Suprapubic skin (tissue), 4 donors: ENCODE measurements at regions not wholly inside any gene's neighbourhood (a gene's known extent, or its start where the extent isn't known, plus 50 kb on each side); places are given as distances from the start of the nearest gene placed in this dataset.

Experiments used
- DNase-seq, 2 donors: peaks; one replicate each; pipeline ENCODE4 v3.0.0-alpha.2; 2019; ENCODE audit warnings: low spot score in 2 of 2
- H3K27ac ChIP-seq: fragments of 200-600 bp; sonication (generic); one replicate; pipeline ENCODE4 v1.5.1; 2019
- H3K27me3 ChIP-seq: fragments of 200-600 bp; sonication (generic); one replicate; pipeline ENCODE4 v1.5.1; 2019
- H3K36me3 ChIP-seq: fragments of 200-600 bp; sonication (generic); one replicate; pipeline ENCODE4 v1.5.1; 2019
- H3K4me1 ChIP-seq: fragments of 200-600 bp; sonication (generic); one replicate; pipeline ENCODE4 v1.5.1; 2019
- H3K4me3 ChIP-seq: fragments of 200-600 bp; sonication (generic); one replicate; pipeline ENCODE4 v1.5.1; 2019; ENCODE audit warnings: mild to moderate bottlenecking
- H3K9me3 ChIP-seq: fragments of 200-600 bp; sonication (generic); one replicate; pipeline ENCODE4 v1.5.1; 2019
- EP300 ChIP-seq: sonication (generic); formaldehyde crosslinking; IDR thresholded peaks from one replicate; pipeline ENCODE4 v1.6.1; 2017; ENCODE audit warnings: antibody characterized with exemption
- POLR2A ChIP-seq, 2 donors: fragments of 450-650 bp; IDR thresholded peaks; one replicate each; pipeline ENCODE4 v1.6.1; 2017; ENCODE audit warnings: antibody characterized with exemption in 2 of 2, mild to moderate bottlenecking in 2 of 2, moderate library complexity in 2 of 2
- POLR2AphosphoS5 ChIP-seq, 3 donors: sonication (generic); formaldehyde crosslinking; IDR thresholded peaks; one replicate each; pipeline ENCODE4 v1.6.1; 2017; ENCODE audit warnings: antibody characterized with exemption in 3 of 3
- WGBS: methylation state at CpG from one replicate; pipeline ENCODE4 v1.1.5; 2018; 5-methylcytosine and 5-hydroxymethylcytosine counted together
- TF ChIP-seq, protein P1 (sequence below), 2 donors: fragments of 200-600 bp in 1 of 2; fragments of 450-650 bp in 1 of 2; sonication (generic) in 1 of 2; IDR thresholded peaks; one replicate each; pipeline ENCODE4 v1.5.1; 2016 to 2019; ENCODE audit warnings: antibody characterized with exemption in 2 of 2, mild to moderate bottlenecking in 1 of 2, moderate library complexity in 1 of 2

- Histone ChIP-seq H3K27me3 (peaks cover 15% of the 10 kb centered on the region), H3K36me3 (no peaks in the 10 kb centered on the region), H3K4me3 (no peak overlapping the region), H3K9me3 (no peaks in the 10 kb centered on the region), H3K4me1 (peaks cover 12% of the 10 kb centered on the region), H3K27ac (no peak overlapping the region)
- WGBS: 85% methylated on average over 5 of the region's 5 CpGs
- TF ChIP-seq EP300 (no peak), POLR2AphosphoS5 (IDR thresholded peaks at IDR 0.05) (no peak), POLR2A (IDR thresholded peaks at IDR 0.05) (no peak)
- TF ChIP-seq, protein P1, sequence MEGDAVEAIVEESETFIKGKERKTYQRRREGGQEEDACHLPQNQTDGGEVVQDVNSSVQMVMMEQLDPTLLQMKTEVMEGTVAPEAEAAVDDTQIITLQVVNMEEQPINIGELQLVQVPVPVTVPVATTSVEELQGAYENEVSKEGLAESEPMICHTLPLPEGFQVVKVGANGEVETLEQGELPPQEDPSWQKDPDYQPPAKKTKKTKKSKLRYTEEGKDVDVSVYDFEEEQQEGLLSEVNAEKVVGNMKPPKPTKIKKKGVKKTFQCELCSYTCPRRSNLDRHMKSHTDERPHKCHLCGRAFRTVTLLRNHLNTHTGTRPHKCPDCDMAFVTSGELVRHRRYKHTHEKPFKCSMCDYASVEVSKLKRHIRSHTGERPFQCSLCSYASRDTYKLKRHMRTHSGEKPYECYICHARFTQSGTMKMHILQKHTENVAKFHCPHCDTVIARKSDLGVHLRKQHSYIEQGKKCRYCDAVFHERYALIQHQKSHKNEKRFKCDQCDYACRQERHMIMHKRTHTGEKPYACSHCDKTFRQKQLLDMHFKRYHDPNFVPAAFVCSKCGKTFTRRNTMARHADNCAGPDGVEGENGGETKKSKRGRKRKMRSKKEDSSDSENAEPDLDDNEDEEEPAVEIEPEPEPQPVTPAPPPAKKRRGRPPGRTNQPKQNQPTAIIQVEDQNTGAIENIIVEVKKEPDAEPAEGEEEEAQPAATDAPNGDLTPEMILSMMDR (IDR thresholded peaks at IDR 0.05): no peak
- no peak for DNase-seq
Observed at GRCh38 chr6:170190046-170190445, 100.8 kb downstream of the DLL1 start.

DNA sequence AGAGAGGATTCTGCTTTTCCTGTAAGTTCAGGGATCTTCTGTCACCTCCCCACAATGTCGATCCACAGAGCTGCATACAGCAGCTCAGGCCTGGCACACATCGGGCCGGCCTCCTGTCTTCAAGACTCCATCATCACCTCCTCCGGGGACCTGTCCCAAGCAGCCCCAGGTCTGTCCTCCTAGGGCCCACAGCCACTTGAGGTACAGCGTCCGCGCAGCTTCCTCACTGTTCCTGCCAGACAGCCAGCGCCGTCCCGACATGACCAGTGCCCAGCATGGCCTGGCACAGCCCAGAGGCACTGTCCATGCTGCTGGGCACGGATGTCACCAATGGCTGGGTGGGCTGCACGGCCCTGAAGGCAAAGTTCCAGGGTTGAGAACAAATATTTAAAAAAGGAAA, 101.6 kb downstream of the DLL1 start:
- Histone ChIP-seq H3K27ac (no peak overlapping the region), H3K27me3 (peaks cover 15% of the 10 kb centered on the region), H3K4me1 (peaks cover 12% of the 10 kb centered on the region), H3K36me3 (no peaks in the 10 kb centered on the region), H3K9me3 (no peaks in the 10 kb centered on the region), H3K4me3 (no peak overlapping the region)
- TF ChIP-seq, protein P1 (IDR thresholded peaks at IDR 0.05): no peak
- no peak for TF ChIP-seq POLR2AphosphoS5 (IDR thresholded peaks at IDR 0.05)
- TF ChIP-seq EP300: no peak
- TF ChIP-seq POLR2A (IDR thresholded peaks at IDR 0.05): no peak
- WGBS: 88% methylated on average over 10 of the region's 12 CpGs
- DNase-seq: no peak

DNA sequence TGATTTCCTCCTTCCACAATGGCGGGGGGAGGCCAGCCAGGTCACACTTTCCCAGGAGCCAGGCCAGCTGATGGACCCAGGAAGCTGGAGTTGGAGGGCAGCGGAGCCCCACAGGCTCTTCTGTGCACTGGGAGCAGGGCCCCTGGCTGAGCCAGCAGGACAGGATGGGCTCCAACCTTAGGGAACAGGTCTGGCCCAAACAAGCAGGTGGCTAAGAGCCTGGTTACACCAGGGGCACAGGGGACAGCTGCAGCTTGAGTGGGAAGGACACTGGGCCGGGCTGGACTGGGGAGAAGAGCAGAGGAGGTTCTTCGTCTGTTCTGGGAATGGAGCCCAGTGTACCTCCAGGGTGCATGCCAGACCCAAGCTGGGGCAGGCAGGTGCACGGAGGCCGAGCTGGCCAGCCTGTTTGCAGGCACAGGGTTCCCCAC, 102.3 kb downstream of the DLL1 start:
- no peak overlapping the region for H3K4me3 ChIP-seq
- H3K9me3 ChIP-seq: no peaks in the 10 kb centered on the region
- TF ChIP-seq, protein P1 (IDR thresholded peaks at IDR 0.05): no peak
- TF ChIP-seq EP300 (no peak), POLR2AphosphoS5 (IDR thresholded peaks at IDR 0.05) (no peak), POLR2A (IDR thresholded peaks at IDR 0.05) (no peak)
- no peak overlapping the region for H3K27ac ChIP-seq
- peaks cover 12% of the 10 kb centered on the region for H3K4me1 ChIP-seq
- 39% methylated on average over 5 of the region's 6 CpGs for WGBS
- H3K36me3 ChIP-seq: no peaks in the 10 kb centered on the region
- no peak for DNase-seq
- peaks cover 15% of the 10 kb centered on the region for H3K27me3 ChIP-seq

GRCh38 chr6:170187669-170188566, 103.0 kb downstream of the DLL1 start:
- Histone ChIP-seq H3K4me1 (peaks cover 12% of the 10 kb centered on the region), H3K36me3 (no peaks in the 10 kb centered on the region), H3K9me3 (no peaks in the 10 kb centered on the region), H3K4me3 (no peak overlapping the region), H3K27me3 (peaks cover 15% of the 10 kb centered on the region), H3K27ac (no peak overlapping the region)
- WGBS: 91% methylated on average over 28 of the region's 28 CpGs
- TF ChIP-seq POLR2A (IDR thresholded peaks at IDR 0.05) (no peak), POLR2AphosphoS5 (IDR thresholded peaks at IDR 0.05) (no peak), EP300 (no peak)
- TF ChIP-seq, protein P1 (IDR thresholded peaks at IDR 0.05): no peak
- DNase-seq: no peak

GRCh38 chr6:170186941-170187668, 103.8 kb downstream of the DLL1 start:
- H3K36me3 ChIP-seq: no peaks in the 10 kb centered on the region
- no peak for DNase-seq
- WGBS: 67% methylated on average over 6 of the region's 18 CpGs
- H3K4me1 ChIP-seq: peaks cover 12% of the 10 kb centered on the region
- H3K27me3 ChIP-seq: peaks cover 15% of the 10 kb centered on the region
- TF ChIP-seq, protein P1 (IDR thresholded peaks at IDR 0.05): no peak
- TF ChIP-seq POLR2AphosphoS5 (IDR thresholded peaks at IDR 0.05): no peak
- no peak for TF ChIP-seq POLR2A (IDR thresholded peaks at IDR 0.05)
- no peak for TF ChIP-seq EP300
- no peak overlapping the region for H3K27ac ChIP-seq
- no peak overlapping the region for H3K4me3 ChIP-seq
- H3K9me3 ChIP-seq: no peaks in the 10 kb centered on the region
